ENCODE measurements at regions not wholly inside any gene's neighbourhood (a gene's known extent, or its start where the extent isn't known, plus 50 kb on each side); places are given as distances from the start of the nearest gene placed in this dataset.

GRCh38 chr13:86135856-86136255 is 336.6 kb upstream of the SLITRK6 start:
- no peak for DNase-seq (ENCODE audit: low read depth)
- H3K36me3 ChIP-seq (ENCODE audit: control insufficient read depth, insufficient read depth, low read length), result no peaks in the 10 kb centered on the region
- no peak for TF ChIP-seq CTCF (IDR thresholded peaks at IDR 0.05; ENCODE audit: insufficient read depth, low read depth, low read length)
- ChIA-PET CTCF (no interaction called here), POLR2A (no interaction called here)
- no peaks in the 10 kb centered on the region for H3K27me3 ChIP-seq (ENCODE audit: control insufficient read depth, insufficient read depth, low read length)
- no peak overlapping the region for H3K4me3 ChIP-seq (ENCODE audit: low read depth, low read length)

GRCh38 chr13:86121881-86122280 is 322.7 kb upstream of the SLITRK6 start:
- TF ChIP-seq CTCF (IDR thresholded peaks at IDR 0.05; ENCODE audit: insufficient read depth, low read depth, low read length), result no peak
- DNase-seq (ENCODE audit: low read depth), result no peak
- no peaks in the 10 kb centered on the region for H3K36me3 ChIP-seq (ENCODE audit: control insufficient read depth, insufficient read depth, low read length)
- no peaks in the 10 kb centered on the region for H3K27me3 ChIP-seq (ENCODE audit: control insufficient read depth, insufficient read depth, low read length)
- CTCF ChIA-PET, result no interaction called here
- H3K4me3 ChIP-seq (ENCODE audit: low read depth, low read length), result no peak overlapping the region
- POLR2A ChIA-PET, result no interaction called here

- CTCF ChIA-PET, result no interaction called here
- no peaks in the 10 kb centered on the region for H3K36me3 ChIP-seq (ENCODE audit: control insufficient read depth, insufficient read depth, low read length)
- no peaks in the 10 kb centered on the region for H3K27me3 ChIP-seq (ENCODE audit: control insufficient read depth, insufficient read depth, low read length)
- H3K4me3 ChIP-seq (ENCODE audit: low read depth, low read length), result no peak overlapping the region
- DNase-seq (ENCODE audit: low read depth), result no peak
- TF ChIP-seq CTCF (IDR thresholded peaks at IDR 0.05; ENCODE audit: insufficient read depth, low read depth, low read length), result no peak
- POLR2A ChIA-PET, result no interaction called here
These were observed 309.9 kb upstream of the SLITRK6 start for GRCh38 chr13:86109107-86109506.

GRCh38 chr13:86108334-86108733 is 309.1 kb upstream of the SLITRK6 start:
- no peaks in the 10 kb centered on the region for H3K27me3 ChIP-seq (ENCODE audit: control insufficient read depth, insufficient read depth, low read length)
- H3K4me3 ChIP-seq (ENCODE audit: low read depth, low read length), result no peak overlapping the region
- no peak for DNase-seq (ENCODE audit: low read depth)
- no peaks in the 10 kb centered on the region for H3K36me3 ChIP-seq (ENCODE audit: control insufficient read depth, insufficient read depth, low read length)
- ChIA-PET POLR2A (no interaction called here), CTCF (no interaction called here)
- no peak for TF ChIP-seq CTCF (IDR thresholded peaks at IDR 0.05; ENCODE audit: insufficient read depth, low read depth, low read length)

GRCh38 chr13:86098511-86098910 is 299.3 kb upstream of the SLITRK6 start:
- DNase-seq (ENCODE audit: low read depth), result no peak
- POLR2A ChIA-PET, result no interaction called here
- no peak overlapping the region for H3K4me3 ChIP-seq (ENCODE audit: low read depth, low read length)
- no peaks in the 10 kb centered on the region for H3K36me3 ChIP-seq (ENCODE audit: control insufficient read depth, insufficient read depth, low read length)
- TF ChIP-seq CTCF (IDR thresholded peaks at IDR 0.05; ENCODE audit: insufficient read depth, low read depth, low read length), result no peak
- CTCF ChIA-PET, result no interaction called here
- H3K27me3 ChIP-seq (ENCODE audit: control insufficient read depth, insufficient read depth, low read length), result no peaks in the 10 kb centered on the region

Measured in BJ (cell line).